ENCODE measurements at regions not wholly inside any gene's neighbourhood (a gene's known extent, or its start where the extent isn't known, plus 50 kb on each side); places are given as distances from the start of the nearest gene placed in this dataset.

DNA sequence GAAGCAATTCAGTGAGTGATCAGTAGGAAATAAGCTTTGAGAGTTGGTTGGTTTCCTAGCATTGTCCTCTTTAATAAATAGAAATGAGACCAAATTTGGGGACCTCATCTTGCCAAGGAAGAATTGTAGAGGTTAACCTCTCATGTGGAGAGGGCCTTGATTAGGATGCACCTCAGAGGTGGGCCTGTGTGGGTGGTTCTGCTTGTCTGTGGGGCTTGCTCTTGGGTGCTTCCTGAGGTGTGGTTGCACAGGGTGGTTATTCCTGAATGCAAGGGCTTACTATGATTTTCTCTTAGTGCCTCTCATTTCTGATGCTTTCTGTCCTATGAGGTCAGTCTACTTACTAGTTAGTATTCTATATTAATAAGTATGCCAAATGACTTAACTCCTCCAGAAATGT lies 89.6 kb upstream of the MGAT5 start:
- TF ChIP-seq, protein P1, sequence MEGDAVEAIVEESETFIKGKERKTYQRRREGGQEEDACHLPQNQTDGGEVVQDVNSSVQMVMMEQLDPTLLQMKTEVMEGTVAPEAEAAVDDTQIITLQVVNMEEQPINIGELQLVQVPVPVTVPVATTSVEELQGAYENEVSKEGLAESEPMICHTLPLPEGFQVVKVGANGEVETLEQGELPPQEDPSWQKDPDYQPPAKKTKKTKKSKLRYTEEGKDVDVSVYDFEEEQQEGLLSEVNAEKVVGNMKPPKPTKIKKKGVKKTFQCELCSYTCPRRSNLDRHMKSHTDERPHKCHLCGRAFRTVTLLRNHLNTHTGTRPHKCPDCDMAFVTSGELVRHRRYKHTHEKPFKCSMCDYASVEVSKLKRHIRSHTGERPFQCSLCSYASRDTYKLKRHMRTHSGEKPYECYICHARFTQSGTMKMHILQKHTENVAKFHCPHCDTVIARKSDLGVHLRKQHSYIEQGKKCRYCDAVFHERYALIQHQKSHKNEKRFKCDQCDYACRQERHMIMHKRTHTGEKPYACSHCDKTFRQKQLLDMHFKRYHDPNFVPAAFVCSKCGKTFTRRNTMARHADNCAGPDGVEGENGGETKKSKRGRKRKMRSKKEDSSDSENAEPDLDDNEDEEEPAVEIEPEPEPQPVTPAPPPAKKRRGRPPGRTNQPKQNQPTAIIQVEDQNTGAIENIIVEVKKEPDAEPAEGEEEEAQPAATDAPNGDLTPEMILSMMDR (IDR thresholded peaks at IDR 0.05), result no peak
- Histone ChIP-seq H3K27me3 (no peaks in the 10 kb centered on the region), H3K4me1 (no peaks in the 10 kb centered on the region), H3K27ac (no peak overlapping the region), H3K9me3 (no peaks in the 10 kb centered on the region), H3K4me3 (no peak overlapping the region), H3K36me3 (no peaks in the 10 kb centered on the region)
- DNase-seq (ENCODE audit: low spot score in 2 of 2), result no peak
- intact Hi-C loops (cut with DNase I), result no loop called here

DNA sequence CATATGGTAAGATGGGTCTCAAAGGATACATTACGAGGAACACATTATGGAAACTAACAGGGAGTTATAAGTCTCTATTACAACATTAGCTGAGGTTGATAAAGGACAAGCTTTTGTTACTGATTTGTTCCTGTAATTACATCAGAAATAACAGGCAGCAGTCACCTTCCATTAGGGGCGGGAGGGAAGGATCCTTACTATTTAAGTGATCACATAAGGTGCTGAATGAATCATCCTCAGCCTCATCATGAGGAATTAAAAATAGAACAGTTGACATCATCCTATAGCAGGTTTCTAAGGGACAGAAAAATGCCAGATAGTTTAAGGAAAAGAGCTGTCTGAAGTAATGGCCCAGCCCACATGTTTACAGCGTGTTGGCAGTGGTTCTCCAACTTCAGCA lies 86.9 kb upstream of the MGAT5 start:
- DNase-seq (ENCODE audit: low spot score in 2 of 2), result no peak
- H3K4me3 ChIP-seq, result no peak overlapping the region
- H3K9me3 ChIP-seq, result no peaks in the 10 kb centered on the region
- no peaks in the 10 kb centered on the region for H3K4me1 ChIP-seq
- TF ChIP-seq, protein P1 (IDR thresholded peaks at IDR 0.05), result no peak
- no peaks in the 10 kb centered on the region for H3K27me3 ChIP-seq
- intact Hi-C loops (cut with DNase I), result no loop called here
- no peaks in the 10 kb centered on the region for H3K36me3 ChIP-seq
- no peak overlapping the region for H3K27ac ChIP-seq

DNA sequence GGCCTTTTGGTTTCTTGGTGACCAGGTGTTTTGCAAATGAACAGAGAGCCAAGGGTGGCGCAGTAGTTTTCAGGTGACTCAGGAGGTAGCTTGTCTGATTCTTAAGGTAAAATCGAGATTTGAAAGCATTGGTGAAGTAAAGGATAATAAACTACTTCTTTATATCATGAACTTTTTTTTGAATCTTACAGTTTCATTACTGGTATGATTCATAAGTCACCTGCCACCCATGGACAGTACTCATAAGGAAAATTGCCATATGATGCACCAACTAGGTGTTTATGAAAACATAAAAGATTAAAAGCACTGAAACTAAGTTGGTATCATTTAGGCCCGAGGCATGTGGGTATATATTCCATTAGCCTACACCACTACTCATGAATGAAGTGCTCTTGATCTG lies 84.1 kb upstream of the MGAT5 start:
- peaks cover 0 to 8% of the 10 kb centered on the region in 2 donors for H3K4me1 ChIP-seq
- H3K4me3 ChIP-seq, result no peak overlapping the region
- H3K36me3 ChIP-seq, result no peaks in the 10 kb centered on the region
- H3K27me3 ChIP-seq, result no peaks in the 10 kb centered on the region
- no peak for DNase-seq (ENCODE audit: low spot score in 2 of 2)
- H3K9me3 ChIP-seq, result no peaks in the 10 kb centered on the region
- no peak overlapping the region for H3K27ac ChIP-seq
- TF ChIP-seq, protein P1 (IDR thresholded peaks at IDR 0.05), result no peak
- intact Hi-C loops (cut with DNase I), result no loop called here

DNA sequence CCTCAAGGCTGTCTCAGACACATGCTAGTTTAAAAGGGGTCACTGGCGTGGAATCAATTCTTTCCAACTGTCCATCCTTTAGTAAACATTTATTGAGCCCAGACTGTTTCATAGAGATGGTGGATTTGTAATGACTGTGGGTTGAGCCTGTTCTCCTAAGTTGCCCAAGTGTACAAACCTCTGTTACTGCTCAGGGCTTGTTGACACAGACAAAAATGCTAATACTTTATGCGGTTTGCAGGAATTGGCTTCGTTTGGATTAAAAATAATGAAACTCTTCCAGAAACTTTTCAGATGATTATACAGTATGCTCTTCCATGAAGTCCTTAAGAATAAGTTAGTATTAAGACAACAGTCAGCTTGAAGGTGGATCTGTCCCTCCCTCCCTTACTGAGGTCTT lies 83.6 kb upstream of the MGAT5 start:
- no peak for DNase-seq (ENCODE audit: low spot score in 2 of 2)
- Histone ChIP-seq H3K9me3 (no peaks in the 10 kb centered on the region), H3K27me3 (no peaks in the 10 kb centered on the region), H3K4me1 (peaks cover 0 to 9% of the 10 kb centered on the region in 2 donors), H3K4me3 (no peak overlapping the region), H3K36me3 (no peaks in the 10 kb centered on the region), H3K27ac (no peak overlapping the region)
- TF ChIP-seq, protein P1 (IDR thresholded peaks at IDR 0.05), result no peak
- intact Hi-C loops (cut with DNase I), result no loop called here

DNA sequence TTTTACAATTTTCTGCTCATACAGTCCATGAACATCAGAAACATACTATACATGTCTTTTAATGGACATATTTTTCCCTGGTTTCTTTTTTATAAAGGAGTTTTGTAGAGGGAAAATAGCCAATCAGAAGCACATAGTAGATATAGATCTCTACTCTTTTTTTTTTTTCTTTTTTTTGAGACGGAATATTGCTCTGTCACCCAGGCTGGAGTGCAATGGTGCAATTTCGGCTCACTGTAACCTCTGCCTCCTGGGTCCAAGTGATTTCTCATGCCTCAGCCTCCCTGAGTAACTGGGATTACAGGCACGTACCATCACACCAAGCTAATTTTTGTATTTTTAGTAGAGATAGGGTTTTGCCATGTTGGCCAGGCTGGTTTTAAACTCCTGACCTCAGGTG lies 83.2 kb upstream of the MGAT5 start:
- Histone ChIP-seq H3K36me3 (no peaks in the 10 kb centered on the region), H3K9me3 (no peaks in the 10 kb centered on the region), H3K4me1 (peaks cover 0 to 9% of the 10 kb centered on the region in 2 donors), H3K27me3 (no peaks in the 10 kb centered on the region), H3K27ac (no peak overlapping the region), H3K4me3 (no peak overlapping the region)
- intact Hi-C loops (cut with DNase I), result no loop called here
- TF ChIP-seq, protein P1 (IDR thresholded peaks at IDR 0.05), result no peak
- DNase-seq (ENCODE audit: low spot score in 2 of 2), result no peak

DNA sequence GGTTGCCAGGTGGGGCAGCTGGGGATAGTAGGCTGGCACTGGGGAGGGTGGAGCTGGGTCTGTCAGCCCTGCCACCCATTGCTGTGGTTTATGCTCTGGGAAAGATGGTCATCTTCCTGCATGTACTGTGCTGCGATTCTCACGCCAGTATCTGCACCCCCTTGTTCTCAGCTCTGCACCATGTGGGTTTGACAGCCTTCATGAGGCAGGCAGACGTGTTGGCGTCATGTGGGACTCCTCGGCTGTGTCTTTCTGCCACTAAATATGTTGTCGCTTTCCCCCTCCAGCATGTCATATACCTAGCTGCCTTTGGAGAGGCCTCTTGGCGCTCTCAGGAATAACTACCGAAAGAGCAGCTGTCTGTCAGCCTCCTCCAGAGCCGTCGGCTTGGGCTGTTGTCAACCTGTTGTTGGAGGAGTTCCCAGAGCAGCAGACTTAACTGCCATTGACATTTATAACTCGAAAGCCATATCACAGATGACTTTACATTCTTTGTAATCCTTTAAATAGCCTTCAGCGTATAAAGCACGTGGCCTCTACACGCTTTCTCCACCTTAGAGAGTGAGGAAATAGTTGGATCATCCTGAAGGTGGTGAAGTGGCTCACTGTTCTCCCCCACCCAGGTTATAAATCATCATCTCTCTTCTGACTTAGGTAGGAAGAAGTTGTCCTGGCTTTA lies 80.4 kb upstream of the MGAT5 start:
- Histone ChIP-seq H3K4me3 (no peak overlapping the region), H3K9me3 (no peaks in the 10 kb centered on the region), H3K27ac (no peak overlapping the region), H3K36me3 (no peaks in the 10 kb centered on the region), H3K27me3 (no peaks in the 10 kb centered on the region), H3K4me1 (peaks cover 0 to 14% of the 10 kb centered on the region in 2 donors)
- DNase-seq (ENCODE audit: low spot score in 2 of 2), result no peak
- TF ChIP-seq, protein P1 (IDR thresholded peaks at IDR 0.05), result no peak
- intact Hi-C loops (cut with DNase I), result no loop called here
